ENCODE measurements at regions not wholly inside any gene's neighbourhood (a gene's known extent, or its start where the extent isn't known, plus 50 kb on each side); places are given as distances from the start of the nearest gene placed in this dataset.

DNA sequence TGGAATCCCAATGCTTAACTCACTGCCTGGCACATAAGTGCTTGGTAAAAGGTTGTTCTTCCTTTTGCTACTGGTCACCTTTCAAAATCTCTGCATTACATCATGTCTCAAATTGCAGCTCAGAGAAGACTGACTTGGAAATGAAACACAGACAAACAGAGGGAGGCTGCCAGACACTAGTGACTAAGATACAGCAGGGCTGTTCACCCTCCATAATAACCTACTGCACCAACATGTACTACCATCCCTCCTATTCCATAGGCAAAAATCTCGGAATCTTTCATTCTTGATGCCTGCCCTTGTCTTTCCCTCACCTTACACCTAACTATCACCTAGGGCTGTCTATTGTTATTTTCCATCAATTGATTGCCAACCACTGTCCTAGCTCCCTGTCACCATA, 502.3 kb upstream of the ADAMTS9 start:
- ChIA-PET POLR2A (no interaction called here), CTCF (interaction anchor here (0.6 kb wide), 1 partner anchor 660 kb away, joined by 4 read pairs; no protein-coding TSS in a partner anchor)
- Histone ChIP-seq H3K27me3 (ENCODE audit: control insufficient read depth, insufficient read depth, low read length) (no peaks in the 10 kb centered on the region), H3K27ac (ENCODE audit: low read depth, low read length) (no peak overlapping the region), H3K9me3 (ENCODE audit: control insufficient read depth, insufficient read depth, low read length) (no peaks in the 10 kb centered on the region), H3K4me3 (ENCODE audit: low read depth, low read length) (no peak overlapping the region)
- TF ChIP-seq, protein P1, sequence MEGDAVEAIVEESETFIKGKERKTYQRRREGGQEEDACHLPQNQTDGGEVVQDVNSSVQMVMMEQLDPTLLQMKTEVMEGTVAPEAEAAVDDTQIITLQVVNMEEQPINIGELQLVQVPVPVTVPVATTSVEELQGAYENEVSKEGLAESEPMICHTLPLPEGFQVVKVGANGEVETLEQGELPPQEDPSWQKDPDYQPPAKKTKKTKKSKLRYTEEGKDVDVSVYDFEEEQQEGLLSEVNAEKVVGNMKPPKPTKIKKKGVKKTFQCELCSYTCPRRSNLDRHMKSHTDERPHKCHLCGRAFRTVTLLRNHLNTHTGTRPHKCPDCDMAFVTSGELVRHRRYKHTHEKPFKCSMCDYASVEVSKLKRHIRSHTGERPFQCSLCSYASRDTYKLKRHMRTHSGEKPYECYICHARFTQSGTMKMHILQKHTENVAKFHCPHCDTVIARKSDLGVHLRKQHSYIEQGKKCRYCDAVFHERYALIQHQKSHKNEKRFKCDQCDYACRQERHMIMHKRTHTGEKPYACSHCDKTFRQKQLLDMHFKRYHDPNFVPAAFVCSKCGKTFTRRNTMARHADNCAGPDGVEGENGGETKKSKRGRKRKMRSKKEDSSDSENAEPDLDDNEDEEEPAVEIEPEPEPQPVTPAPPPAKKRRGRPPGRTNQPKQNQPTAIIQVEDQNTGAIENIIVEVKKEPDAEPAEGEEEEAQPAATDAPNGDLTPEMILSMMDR (IDR thresholded peaks at IDR 0.05; ENCODE audit: low read depth, low read length) = no peak
- DNase-seq (ENCODE audit: low read depth, low spot score) = no peak

DNA sequence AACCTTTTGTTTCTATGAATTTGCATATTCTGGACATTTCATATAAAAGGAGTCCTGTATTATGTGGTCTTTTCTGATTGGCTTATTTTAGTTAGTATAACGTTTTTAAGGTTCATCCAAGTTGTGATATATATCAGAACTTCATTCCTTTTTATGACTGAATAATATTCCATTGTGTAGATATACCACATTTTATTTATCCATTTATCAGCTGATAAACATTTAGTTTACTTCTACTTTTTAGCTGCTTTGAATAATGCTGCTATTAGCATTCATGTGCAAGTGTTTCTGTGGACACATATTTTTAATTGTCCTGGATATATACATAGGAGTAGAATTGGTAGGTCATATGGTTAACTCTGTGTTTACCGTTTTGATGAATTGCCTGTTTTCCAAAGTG, 498.5 kb upstream of the ADAMTS9 start:
- Histone ChIP-seq H3K27me3 (ENCODE audit: control insufficient read depth, insufficient read depth, low read length) (no peaks in the 10 kb centered on the region), H3K4me3 (ENCODE audit: low read depth, low read length) (no peak overlapping the region), H3K9me3 (ENCODE audit: control insufficient read depth, insufficient read depth, low read length) (no peaks in the 10 kb centered on the region), H3K27ac (ENCODE audit: low read depth, low read length) (no peak overlapping the region)
- no peak for DNase-seq (ENCODE audit: low read depth, low spot score)
- ChIA-PET CTCF (no interaction called here), POLR2A (no interaction called here)
- TF ChIP-seq, protein P1 (IDR thresholded peaks at IDR 0.05; ENCODE audit: low read depth, low read length) = no peak

DNA sequence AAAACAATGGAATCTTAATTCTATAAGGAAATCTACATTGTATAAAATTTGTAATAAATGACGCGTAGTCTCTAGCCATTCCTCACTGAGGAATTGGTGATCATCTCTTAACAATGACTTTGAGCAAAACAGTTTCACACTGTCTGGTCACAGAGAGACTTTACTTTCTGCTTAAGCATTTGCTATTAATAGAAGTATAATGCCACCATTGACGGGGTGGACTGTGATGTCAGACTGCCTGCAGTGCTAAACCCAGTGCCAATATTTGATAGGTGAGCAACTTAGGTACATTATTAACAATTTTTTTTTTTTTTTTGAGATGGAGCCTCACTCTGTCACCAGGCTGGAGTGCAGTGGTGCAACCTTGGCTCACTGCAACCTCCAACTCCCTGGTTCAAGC, 494.9 kb upstream of the ADAMTS9 start:
- DNase-seq (ENCODE audit: low read depth, low spot score) = no peak
- Histone ChIP-seq H3K27me3 (ENCODE audit: control insufficient read depth, insufficient read depth, low read length) (no peaks in the 10 kb centered on the region), H3K4me3 (ENCODE audit: low read depth, low read length) (no peak overlapping the region), H3K9me3 (ENCODE audit: control insufficient read depth, insufficient read depth, low read length) (no peaks in the 10 kb centered on the region), H3K27ac (ENCODE audit: low read depth, low read length) (no peak overlapping the region)
- ChIA-PET CTCF (no interaction called here), POLR2A (no interaction called here)
- TF ChIP-seq, protein P1 (IDR thresholded peaks at IDR 0.05; ENCODE audit: low read depth, low read length) = no peak

DNA sequence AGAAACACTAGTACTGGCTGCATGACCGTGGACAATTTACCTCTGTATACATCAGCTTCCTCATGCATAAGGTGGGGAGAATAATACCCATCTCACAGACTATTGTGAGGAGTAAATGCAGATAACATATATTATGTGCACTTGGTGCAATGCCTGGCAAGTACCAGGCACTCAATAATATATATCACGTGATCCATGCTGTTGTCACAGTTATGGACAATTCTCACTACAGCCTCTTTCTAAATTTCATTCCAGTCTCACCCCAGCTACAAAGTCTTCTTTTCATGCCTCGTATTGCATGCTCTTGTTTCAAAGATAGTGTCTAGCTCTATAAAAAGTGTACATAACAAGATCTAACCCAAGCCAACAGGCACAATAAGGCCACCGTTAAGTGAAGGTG, 494.3 kb upstream of the ADAMTS9 start:
- ChIA-PET POLR2A (no interaction called here), CTCF (no interaction called here)
- H3K27ac ChIP-seq (ENCODE audit: low read depth, low read length) = no peak overlapping the region
- no peak overlapping the region for H3K4me3 ChIP-seq (ENCODE audit: low read depth, low read length)
- H3K9me3 ChIP-seq (ENCODE audit: control insufficient read depth, insufficient read depth, low read length) = no peaks in the 10 kb centered on the region
- H3K27me3 ChIP-seq (ENCODE audit: control insufficient read depth, insufficient read depth, low read length) = no peaks in the 10 kb centered on the region
- TF ChIP-seq, protein P1 (IDR thresholded peaks at IDR 0.05; ENCODE audit: low read depth, low read length) = no peak
- no peak for DNase-seq (ENCODE audit: low read depth, low spot score)

DNA sequence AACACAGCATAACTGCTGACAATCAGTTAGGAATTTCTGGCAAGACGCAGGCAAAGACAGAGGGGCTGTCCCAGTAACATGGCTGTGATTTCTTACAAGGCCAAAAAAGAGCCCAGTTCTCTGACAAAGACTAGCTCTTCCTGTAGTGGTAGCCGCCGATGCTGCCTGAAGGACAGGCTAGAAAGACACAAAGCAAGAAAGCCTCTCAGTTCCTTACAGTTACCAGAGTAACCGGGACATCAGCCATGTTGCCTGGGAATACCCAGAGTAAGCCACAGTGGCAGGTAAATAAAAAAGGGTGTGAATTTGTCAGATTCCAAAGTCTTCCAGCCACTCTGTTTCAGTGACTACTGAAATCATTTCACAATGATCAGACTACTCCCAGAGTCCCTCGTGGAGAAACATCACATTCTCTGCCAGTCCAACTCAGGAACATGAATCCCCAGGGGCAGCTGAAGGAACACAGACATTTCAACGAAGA, 493.6 kb upstream of the ADAMTS9 start:
- ChIA-PET POLR2A (no interaction called here), CTCF (no interaction called here)
- no peak for DNase-seq (ENCODE audit: low read depth, low spot score)
- TF ChIP-seq, protein P1 (IDR thresholded peaks at IDR 0.05; ENCODE audit: low read depth, low read length) = no peak
- Histone ChIP-seq H3K4me3 (ENCODE audit: low read depth, low read length) (no peak overlapping the region), H3K27me3 (ENCODE audit: control insufficient read depth, insufficient read depth, low read length) (no peaks in the 10 kb centered on the region), H3K27ac (ENCODE audit: low read depth, low read length) (no peak overlapping the region), H3K9me3 (ENCODE audit: control insufficient read depth, insufficient read depth, low read length) (no peaks in the 10 kb centered on the region)
